ENCODE measurements at regions not wholly inside any gene's neighbourhood (a gene's known extent, or its start where the extent isn't known, plus 50 kb on each side); places are given as distances from the start of the nearest gene placed in this dataset.

DNA sequence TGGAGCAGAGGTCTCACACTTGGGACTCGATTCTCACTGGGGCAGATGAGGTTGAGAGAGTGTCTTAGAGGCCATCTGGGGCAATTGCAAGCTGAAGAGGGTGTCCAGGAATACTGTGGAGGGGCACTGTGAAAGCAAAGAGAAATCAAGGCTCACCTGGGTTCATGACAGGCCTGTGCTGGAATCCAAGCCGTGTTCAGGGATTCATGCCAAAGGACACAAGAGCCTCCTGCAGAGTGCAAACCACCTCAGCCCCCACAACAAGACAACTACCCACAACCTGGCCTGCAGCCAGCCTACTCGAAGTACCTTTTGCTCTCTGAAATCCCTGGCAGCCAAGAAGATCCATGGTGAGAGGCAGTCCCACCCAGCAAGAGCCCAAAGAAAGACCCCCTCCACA, 2334.2 kb downstream of the TP53TG3F start:
- DNase-seq (ENCODE audit: low read depth in 1 of 2, low spot score in 1 of 2): no peak
- no peaks in the 10 kb centered on the region for H3K27me3 ChIP-seq (ENCODE audit: insufficient read depth, poor library complexity, severe bottlenecking)
- no peak overlapping the region for H3K4me3 ChIP-seq (replicated peaks; ENCODE audit: insufficient read depth, low read length)
- no peak overlapping the region for H3K27ac ChIP-seq (replicated peaks)
- TF ChIP-seq, protein P1, sequence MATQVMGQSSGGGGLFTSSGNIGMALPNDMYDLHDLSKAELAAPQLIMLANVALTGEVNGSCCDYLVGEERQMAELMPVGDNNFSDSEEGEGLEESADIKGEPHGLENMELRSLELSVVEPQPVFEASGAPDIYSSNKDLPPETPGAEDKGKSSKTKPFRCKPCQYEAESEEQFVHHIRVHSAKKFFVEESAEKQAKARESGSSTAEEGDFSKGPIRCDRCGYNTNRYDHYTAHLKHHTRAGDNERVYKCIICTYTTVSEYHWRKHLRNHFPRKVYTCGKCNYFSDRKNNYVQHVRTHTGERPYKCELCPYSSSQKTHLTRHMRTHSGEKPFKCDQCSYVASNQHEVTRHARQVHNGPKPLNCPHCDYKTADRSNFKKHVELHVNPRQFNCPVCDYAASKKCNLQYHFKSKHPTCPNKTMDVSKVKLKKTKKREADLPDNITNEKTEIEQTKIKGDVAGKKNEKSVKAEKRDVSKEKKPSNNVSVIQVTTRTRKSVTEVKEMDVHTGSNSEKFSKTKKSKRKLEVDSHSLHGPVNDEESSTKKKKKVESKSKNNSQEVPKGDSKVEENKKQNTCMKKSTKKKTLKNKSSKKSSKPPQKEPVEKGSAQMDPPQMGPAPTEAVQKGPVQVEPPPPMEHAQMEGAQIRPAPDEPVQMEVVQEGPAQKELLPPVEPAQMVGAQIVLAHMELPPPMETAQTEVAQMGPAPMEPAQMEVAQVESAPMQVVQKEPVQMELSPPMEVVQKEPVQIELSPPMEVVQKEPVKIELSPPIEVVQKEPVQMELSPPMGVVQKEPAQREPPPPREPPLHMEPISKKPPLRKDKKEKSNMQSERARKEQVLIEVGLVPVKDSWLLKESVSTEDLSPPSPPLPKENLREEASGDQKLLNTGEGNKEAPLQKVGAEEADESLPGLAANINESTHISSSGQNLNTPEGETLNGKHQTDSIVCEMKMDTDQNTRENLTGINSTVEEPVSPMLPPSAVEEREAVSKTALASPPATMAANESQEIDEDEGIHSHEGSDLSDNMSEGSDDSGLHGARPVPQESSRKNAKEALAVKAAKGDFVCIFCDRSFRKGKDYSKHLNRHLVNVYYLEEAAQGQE (IDR thresholded peaks at IDR 0.05; ENCODE audit: insufficient replicate concordance, low read depth): no peak
- TF ChIP-seq SPI1 (IDR thresholded peaks at IDR 0.05; ENCODE audit: borderline replicate concordance, low read depth) (no peak), GABPA (IDR thresholded peaks at IDR 0.05; ENCODE audit: low read depth) (no peak), POLR2AphosphoS5 (IDR thresholded peaks at IDR 0.05; ENCODE audit: low read depth) (no peak)
- TF ChIP-seq, protein P2, sequence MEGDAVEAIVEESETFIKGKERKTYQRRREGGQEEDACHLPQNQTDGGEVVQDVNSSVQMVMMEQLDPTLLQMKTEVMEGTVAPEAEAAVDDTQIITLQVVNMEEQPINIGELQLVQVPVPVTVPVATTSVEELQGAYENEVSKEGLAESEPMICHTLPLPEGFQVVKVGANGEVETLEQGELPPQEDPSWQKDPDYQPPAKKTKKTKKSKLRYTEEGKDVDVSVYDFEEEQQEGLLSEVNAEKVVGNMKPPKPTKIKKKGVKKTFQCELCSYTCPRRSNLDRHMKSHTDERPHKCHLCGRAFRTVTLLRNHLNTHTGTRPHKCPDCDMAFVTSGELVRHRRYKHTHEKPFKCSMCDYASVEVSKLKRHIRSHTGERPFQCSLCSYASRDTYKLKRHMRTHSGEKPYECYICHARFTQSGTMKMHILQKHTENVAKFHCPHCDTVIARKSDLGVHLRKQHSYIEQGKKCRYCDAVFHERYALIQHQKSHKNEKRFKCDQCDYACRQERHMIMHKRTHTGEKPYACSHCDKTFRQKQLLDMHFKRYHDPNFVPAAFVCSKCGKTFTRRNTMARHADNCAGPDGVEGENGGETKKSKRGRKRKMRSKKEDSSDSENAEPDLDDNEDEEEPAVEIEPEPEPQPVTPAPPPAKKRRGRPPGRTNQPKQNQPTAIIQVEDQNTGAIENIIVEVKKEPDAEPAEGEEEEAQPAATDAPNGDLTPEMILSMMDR (IDR thresholded peaks at IDR 0.05; ENCODE audit: insufficient read depth, low read length): no peak

DNA sequence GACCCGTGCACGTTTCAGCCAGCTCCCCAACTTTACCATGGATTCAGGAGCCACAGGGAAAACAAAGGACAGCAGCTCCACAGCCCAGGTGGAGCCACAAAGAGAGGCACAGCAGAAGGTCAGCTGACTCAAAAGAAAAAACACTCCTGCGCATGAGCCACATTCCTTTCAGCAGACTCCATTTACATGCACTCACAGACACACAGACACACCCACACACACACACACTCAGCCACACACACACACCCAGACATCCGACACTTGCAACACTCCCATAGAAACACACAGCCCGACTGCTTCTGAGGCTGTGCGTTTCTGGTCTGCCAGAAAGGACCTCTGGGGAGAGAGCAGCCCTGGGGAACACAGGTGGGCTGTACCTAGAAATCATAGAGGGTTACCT, 2335.5 kb downstream of the TP53TG3F start:
- TF ChIP-seq, protein P1 (IDR thresholded peaks at IDR 0.05; ENCODE audit: insufficient replicate concordance, low read depth): no peak
- no peak for TF ChIP-seq GABPA (IDR thresholded peaks at IDR 0.05; ENCODE audit: low read depth)
- TF ChIP-seq, protein P2 (IDR thresholded peaks at IDR 0.05; ENCODE audit: insufficient read depth, low read length): no peak
- no peak for DNase-seq (ENCODE audit: low read depth in 1 of 2, low spot score in 1 of 2)
- H3K27ac ChIP-seq (replicated peaks): no peak overlapping the region
- no peaks in the 10 kb centered on the region for H3K27me3 ChIP-seq (ENCODE audit: insufficient read depth, poor library complexity, severe bottlenecking)
- H3K4me3 ChIP-seq (replicated peaks; ENCODE audit: insufficient read depth, low read length): no peak overlapping the region

DNA sequence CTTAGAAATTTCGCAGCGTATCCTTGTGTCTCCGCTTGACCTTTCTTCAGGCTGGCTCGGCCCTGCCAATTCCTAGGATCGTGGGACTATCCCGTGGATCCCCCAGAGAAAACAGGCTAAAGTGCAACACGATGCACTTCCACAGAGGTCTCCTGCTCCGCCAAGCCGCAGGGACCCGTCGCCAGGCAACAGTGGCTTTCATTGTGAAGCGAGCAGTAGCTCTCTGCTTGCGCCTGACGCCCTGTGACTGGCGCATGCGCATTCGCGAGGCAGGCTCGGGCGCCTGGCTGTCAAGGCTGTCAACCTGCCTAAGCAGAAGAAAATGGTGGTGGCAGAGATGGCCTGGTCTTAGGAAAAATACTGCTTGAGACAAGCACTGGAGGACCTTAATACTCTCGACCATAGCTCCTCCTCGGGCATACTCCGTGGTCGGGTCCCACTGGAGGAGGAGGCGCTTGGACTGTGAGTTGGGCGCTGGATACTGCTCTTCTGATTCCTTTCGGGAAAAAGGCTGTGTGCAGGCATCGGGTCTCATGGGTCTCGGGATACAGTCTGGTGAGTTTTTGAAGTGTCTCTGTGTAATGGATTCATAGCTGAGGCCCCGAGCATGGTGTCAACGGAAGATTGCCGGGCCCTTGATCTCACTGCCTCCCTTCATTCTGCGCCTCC, 2336.1 kb downstream of the TP53TG3F start:
- no peak for DNase-seq (ENCODE audit: low read depth in 1 of 2, low spot score in 1 of 2)
- Histone ChIP-seq H3K4me3 (replicated peaks; ENCODE audit: insufficient read depth, low read length) (no peak overlapping the region), H3K27ac (replicated peaks) (no peak overlapping the region), H3K27me3 (ENCODE audit: insufficient read depth, poor library complexity, severe bottlenecking) (no peaks in the 10 kb centered on the region)
- TF ChIP-seq SPI1 (IDR thresholded peaks at IDR 0.05; ENCODE audit: borderline replicate concordance, low read depth): no peak
- TF ChIP-seq, protein P1 (IDR thresholded peaks at IDR 0.05; ENCODE audit: insufficient replicate concordance, low read depth): no peak
- TF ChIP-seq POLR2AphosphoS5 (IDR thresholded peaks at IDR 0.05; ENCODE audit: low read depth): no peak
- TF ChIP-seq GABPA (IDR thresholded peaks at IDR 0.05; ENCODE audit: low read depth): no peak
- TF ChIP-seq, protein P2 (IDR thresholded peaks at IDR 0.05; ENCODE audit: insufficient read depth, low read length): no peak
